ENCODE measurements at regions not wholly inside any gene's neighbourhood (a gene's known extent, or its start where the extent isn't known, plus 50 kb on each side); places are given as distances from the start of the nearest gene placed in this dataset.

DNA sequence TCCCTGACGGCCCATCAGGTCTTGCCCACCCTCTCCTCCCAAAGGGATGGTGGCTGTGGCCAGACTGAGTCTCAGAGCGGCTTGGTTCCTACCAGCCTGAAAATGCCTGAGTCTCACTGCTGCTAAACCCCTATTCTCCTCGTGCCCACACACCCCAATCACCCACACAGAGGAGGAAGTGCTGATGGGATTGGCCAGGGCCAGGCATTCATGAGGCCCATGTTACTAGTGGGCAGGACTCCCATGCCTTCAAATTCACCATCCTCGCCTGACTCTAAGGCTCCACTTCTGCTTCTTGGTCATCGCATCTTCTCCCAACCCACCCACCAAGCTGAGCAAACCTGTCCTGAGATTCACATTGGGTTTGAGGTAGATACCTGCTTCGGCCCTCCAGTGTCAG is 80.1 kb upstream of the CST7 start:
- no peaks in the 10 kb centered on the region for H3K4me1 ChIP-seq (ENCODE audit: control insufficient read depth, insufficient read depth, low read length)
- ATAC-seq (ENCODE audit: low read depth) (no peak), DNase-seq (no peak)
- H3K14ac ChIP-seq (replicated peaks; ENCODE audit: low read depth, low read length) = no peak overlapping the region
- H3K36me3 ChIP-seq (ENCODE audit: control insufficient read depth, insufficient read depth, low read length) = no peaks in the 10 kb centered on the region
- H3K79me1 ChIP-seq (ENCODE audit: low read depth in 1 of 2, low read length in 2 of 2) = no peaks in the 10 kb centered on the region
- H4K8ac ChIP-seq (ENCODE audit: low read depth in 2 of 2, low read length in 2 of 2) = no peak overlapping the region
- no peak overlapping the region for H4K91ac ChIP-seq (ENCODE audit: insufficient read depth, low read depth, low read length)
- H3K9me1 ChIP-seq (ENCODE audit: insufficient read depth, low read length) = no peaks in the 10 kb centered on the region
- H4K5ac ChIP-seq (ENCODE audit: low read depth, low read length) = no peak overlapping the region
- WGBS, 2 experiments (ENCODE audit: extremely low coverage in 2 of 2, insufficient read length in 1 of 2) = no CpG with 5 or more reads among the region's 6 CpGs
- no peaks in the 10 kb centered on the region for H4K20me1 ChIP-seq (ENCODE audit: insufficient read depth, low read length)
- no peak overlapping the region for H3K4me3 ChIP-seq (ENCODE audit: insufficient read depth, low read depth, low read length)
- H3K9me3 ChIP-seq (ENCODE audit: control insufficient read depth, insufficient read depth, low read length) = no peaks in the 10 kb centered on the region; the same call in 1 of the 2 replicates
- no peak overlapping the region for H3K9ac ChIP-seq (ENCODE audit: low read depth, low read length)
- dilution Hi-C loops (cut with HindIII; ENCODE audit: low sequenced_read_pairs, unreplicated experiment) = no loop called here
- no peak overlapping the region for H2BK15ac ChIP-seq (ENCODE audit: low read depth, low read length)
- H2AFZ ChIP-seq (replicated peaks; ENCODE audit: low read length, poor library complexity) = no peak overlapping the region
- H2BK20ac ChIP-seq (ENCODE audit: low read depth, low read length) = no peak overlapping the region
- no peak overlapping the region for H3K18ac ChIP-seq (ENCODE audit: low read depth, low read length)
- intact Hi-C loops (cut with micrococcal nuclease) = no loop called here
- H3K4ac ChIP-seq (ENCODE audit: low read depth, low read length) = no peak overlapping the region
- no TSS peak for BruUV-seq (replicated peaks)
- no peak overlapping the region for H3K56ac ChIP-seq (ENCODE audit: extremely low read depth, insufficient read depth, low read length)
- H3K23ac ChIP-seq (ENCODE audit: low read depth, low read length) = no peak overlapping the region
- no peak for TF ChIP-seq SMC3 (IDR thresholded peaks at IDR 0.05; ENCODE audit: low read depth, low read length)
- no peak for TF ChIP-seq CHD1 (IDR thresholded peaks at IDR 0.05; ENCODE audit: low read depth, low read length)
- TF ChIP-seq NFE2L2 (IDR thresholded peaks at IDR 0.05; ENCODE audit: low read depth, low read length) = no peak
- TF ChIP-seq, protein P1, sequence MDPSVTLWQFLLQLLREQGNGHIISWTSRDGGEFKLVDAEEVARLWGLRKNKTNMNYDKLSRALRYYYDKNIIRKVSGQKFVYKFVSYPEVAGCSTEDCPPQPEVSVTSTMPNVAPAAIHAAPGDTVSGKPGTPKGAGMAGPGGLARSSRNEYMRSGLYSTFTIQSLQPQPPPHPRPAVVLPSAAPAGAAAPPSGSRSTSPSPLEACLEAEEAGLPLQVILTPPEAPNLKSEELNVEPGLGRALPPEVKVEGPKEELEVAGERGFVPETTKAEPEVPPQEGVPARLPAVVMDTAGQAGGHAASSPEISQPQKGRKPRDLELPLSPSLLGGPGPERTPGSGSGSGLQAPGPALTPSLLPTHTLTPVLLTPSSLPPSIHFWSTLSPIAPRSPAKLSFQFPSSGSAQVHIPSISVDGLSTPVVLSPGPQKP (IDR thresholded peaks at IDR 0.05; ENCODE audit: borderline replicate concordance, low read depth, low read length) = no peak
- TF ChIP-seq FOS (IDR thresholded peaks at IDR 0.05; ENCODE audit: low read depth, low read length) = no peak
- TF ChIP-seq, protein P2, sequence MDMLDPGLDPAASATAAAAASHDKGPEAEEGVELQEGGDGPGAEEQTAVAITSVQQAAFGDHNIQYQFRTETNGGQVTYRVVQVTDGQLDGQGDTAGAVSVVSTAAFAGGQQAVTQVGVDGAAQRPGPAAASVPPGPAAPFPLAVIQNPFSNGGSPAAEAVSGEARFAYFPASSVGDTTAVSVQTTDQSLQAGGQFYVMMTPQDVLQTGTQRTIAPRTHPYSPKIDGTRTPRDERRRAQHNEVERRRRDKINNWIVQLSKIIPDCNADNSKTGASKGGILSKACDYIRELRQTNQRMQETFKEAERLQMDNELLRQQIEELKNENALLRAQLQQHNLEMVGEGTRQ (IDR thresholded peaks at IDR 0.05; ENCODE audit: low read depth, low read length) = no peak
- TF ChIP-seq, protein P3, sequence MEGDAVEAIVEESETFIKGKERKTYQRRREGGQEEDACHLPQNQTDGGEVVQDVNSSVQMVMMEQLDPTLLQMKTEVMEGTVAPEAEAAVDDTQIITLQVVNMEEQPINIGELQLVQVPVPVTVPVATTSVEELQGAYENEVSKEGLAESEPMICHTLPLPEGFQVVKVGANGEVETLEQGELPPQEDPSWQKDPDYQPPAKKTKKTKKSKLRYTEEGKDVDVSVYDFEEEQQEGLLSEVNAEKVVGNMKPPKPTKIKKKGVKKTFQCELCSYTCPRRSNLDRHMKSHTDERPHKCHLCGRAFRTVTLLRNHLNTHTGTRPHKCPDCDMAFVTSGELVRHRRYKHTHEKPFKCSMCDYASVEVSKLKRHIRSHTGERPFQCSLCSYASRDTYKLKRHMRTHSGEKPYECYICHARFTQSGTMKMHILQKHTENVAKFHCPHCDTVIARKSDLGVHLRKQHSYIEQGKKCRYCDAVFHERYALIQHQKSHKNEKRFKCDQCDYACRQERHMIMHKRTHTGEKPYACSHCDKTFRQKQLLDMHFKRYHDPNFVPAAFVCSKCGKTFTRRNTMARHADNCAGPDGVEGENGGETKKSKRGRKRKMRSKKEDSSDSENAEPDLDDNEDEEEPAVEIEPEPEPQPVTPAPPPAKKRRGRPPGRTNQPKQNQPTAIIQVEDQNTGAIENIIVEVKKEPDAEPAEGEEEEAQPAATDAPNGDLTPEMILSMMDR (conservative IDR thresholded peaks at IDR 0.05; ENCODE audit: low read depth, low read length) = no peak
- TF ChIP-seq POLR2A (IDR thresholded peaks at IDR 0.05; ENCODE audit: low read depth, low read length) = no peak
- TF ChIP-seq MAZ (IDR thresholded peaks at IDR 0.05; ENCODE audit: borderline replicate concordance, low read depth, low read length) = no peak
- no peak for TF ChIP-seq RFX5 (IDR thresholded peaks at IDR 0.05; ENCODE audit: low read depth, low read length)
- ChIA-PET CTCF (no interaction called here), POLR2A (ENCODE audit: unreplicated experiment) (no interaction called here)
- in situ Hi-C loops (cut with MboI; ENCODE audit: low sequenced_read_pairs) = no loop called here
- peaks cover 6% of the 10 kb centered on the region; the same call in 1 of the 2 replicates for H3K27me3 ChIP-seq (ENCODE audit: control insufficient read depth, insufficient read depth, low read length)
- H2AK9ac ChIP-seq (replicated peaks; ENCODE audit: low read depth, low read length, poor library complexity) = no peak overlapping the region
- H2BK5ac ChIP-seq (ENCODE audit: low read depth, low read length, poor library complexity, severe bottlenecking) = no peak overlapping the region
- H3K27ac ChIP-seq (ENCODE audit: insufficient read depth, low read length) = no peak overlapping the region
- H2AK5ac ChIP-seq (ENCODE audit: low read depth, low read length) = no peak overlapping the region
- no peak overlapping the region for H3K4me2 ChIP-seq (ENCODE audit: low read depth, low read length)
- H2BK120ac ChIP-seq (ENCODE audit: low read depth, low read length) = no peak overlapping the region
